NCI-H187 treated with DMSO at 0.1 percent for 48 hours (cell line): ENCODE measurements at regions not wholly inside any gene's neighbourhood (a gene's known extent, or its start where the extent isn't known, plus 50 kb on each side); places are given as distances from the start of the nearest gene placed in this dataset.

ENCODE experiments used
- DNase-seq: peaks from one replicate; lab custom pipeline; 2025; lab: John Stamatoyannopoulos, UW

GRCh38 chr9:16157651-16158050, 604.8 kb downstream of the CCDC171 start:
- no peak for DNase-seq

GRCh38 chr9:16158093-16158492, 605.2 kb downstream of the CCDC171 start:
- DNase-seq, result no peak

DNA sequence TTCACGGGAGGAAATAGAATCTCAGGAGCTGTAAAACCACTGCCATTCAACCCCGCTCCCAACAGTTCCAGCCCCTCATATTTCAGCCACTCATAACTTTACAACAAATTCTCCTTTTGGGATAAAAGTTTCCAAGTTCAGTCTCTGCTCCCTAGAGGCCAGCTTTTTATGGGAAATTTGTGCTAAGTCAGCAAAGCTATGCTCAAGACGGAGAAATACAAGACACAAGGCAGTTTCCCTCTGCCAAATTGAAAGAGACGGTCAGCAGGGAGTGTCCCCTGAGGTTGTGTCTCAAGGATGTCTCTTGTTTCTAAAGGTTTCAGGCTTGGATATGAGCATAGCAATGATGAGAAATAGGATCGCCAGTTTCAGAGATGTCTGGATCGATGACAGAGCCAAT, 608.6 kb downstream of the CCDC171 start:
- no peak for DNase-seq

- no peak for DNase-seq
Measured at GRCh38 chr9:16170119-16170518, 617.3 kb downstream of the CCDC171 start.

GRCh38 chr9:16171911-16172310, 619.1 kb downstream of the CCDC171 start:
- DNase-seq, result no peak

DNA sequence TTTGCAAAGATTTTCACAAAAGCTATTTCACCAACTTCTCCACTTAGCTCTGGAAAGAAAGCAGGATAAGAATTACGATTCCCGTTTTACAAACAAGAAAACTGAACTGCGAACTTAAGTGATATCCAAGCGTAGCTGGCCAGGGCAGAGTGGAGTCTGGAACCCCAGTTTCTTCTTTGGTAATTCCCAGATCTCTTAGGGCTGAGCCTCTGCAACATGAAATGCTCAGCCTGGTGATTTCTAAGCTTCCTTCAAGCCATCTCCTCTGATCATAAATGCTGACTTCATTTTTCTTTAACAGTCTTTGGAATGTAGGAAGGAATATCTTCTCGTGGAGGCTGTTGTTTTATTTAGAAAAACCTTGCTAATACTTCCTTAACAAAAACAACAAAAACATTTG, 620.0 kb downstream of the CCDC171 start:
- no peak for DNase-seq

DNA sequence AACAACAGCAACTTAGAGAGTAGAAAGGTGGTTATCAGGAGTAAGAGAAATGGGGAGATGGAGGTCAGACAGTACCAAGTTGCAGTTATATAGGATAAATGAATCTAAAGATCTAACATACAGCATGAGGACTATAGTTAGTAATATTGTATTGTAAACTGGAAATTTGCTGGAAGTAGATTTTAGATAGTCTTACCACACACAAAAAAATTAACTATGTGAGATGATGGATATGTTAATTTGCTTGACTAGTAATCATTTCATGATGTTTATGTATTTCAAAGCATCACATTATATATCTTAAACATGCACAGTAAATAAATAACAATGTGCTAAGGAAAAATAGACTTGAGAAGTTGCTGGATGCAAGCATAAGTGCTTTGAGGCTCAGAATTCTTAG, 622.1 kb downstream of the CCDC171 start:
- DNase-seq, result no peak

DNA sequence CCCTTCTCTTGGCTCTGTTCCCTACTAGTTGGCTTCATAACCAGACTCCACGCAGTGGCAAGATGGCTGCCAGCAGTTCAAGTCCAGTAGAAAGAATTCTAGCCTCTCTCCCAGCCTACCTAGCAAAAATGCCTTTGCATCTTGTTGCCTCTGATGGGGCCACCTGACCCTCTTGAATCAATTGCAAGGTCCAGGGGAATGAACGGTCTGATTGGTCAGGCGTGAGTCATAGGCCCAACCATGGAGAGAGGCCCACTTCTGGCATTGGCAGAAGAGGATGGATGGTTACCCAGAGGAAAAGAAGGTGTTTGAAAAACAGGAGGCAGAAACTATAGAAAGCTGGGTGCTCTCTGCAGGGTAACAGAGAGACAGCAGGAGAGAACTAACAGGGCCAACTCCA, 622.6 kb downstream of the CCDC171 start:
- no peak for DNase-seq

DNA sequence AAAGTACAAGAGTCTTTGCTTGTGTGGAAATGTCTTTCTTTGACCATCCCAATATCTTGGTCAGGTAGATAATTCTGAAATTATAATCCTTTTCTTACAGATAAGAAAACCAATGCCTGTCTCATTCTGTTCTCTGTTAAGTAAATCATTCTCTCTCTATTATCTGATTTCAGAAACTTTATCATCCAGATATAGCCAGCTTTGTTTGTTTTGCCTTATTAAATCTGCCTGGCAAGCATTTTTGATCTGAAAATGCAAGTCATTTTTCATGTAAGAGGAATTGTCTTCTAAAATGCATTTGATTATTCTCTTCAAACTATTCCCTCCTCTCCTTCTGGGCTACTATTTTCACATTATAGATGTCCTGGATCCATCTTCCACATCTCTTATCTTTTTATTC, 625.5 kb downstream of the CCDC171 start:
- no peak for DNase-seq

DNA sequence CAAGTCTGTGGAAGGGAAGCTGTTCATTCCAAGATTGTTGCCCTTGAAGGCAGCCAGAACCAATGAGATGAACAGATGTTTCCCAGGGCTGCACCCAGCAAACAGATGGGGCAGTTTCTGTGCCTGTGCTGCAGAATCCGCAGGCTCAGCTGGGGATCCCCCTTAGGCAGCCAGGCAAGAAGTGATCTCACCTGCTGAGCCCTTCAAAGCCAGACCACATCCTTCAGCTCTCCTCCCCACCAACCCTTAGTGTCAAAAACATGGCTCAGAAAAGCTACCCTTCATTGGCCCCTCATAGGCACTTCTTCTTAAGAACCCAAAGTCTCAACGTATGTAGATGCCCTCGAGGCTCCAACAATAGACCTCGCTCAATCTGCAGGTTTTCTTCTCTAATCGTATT, 626.7 kb downstream of the CCDC171 start:
- no peak for DNase-seq

DNA sequence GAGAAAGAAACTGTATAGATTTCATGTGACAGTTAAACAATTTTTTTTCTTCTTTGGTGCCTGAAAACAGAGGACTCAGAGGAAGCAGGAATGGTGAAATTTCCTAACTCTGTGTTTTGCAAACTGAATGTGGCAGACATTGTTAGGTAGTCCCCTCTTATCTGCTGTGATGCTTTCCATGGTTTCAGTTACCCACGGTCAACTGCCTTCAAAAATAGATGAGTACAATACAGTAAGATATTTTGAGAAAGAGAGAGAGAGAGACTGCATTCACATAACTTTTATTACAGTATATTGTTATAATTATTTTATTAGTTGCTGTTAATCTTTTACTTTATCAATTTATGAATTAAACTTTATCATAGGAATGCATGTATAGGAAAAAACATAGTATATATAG, 627.2 kb downstream of the CCDC171 start:
- DNase-seq, result no peak

GRCh38 chr9:16180546-16180945, 627.7 kb downstream of the CCDC171 start:
- DNase-seq, result no peak

DNA sequence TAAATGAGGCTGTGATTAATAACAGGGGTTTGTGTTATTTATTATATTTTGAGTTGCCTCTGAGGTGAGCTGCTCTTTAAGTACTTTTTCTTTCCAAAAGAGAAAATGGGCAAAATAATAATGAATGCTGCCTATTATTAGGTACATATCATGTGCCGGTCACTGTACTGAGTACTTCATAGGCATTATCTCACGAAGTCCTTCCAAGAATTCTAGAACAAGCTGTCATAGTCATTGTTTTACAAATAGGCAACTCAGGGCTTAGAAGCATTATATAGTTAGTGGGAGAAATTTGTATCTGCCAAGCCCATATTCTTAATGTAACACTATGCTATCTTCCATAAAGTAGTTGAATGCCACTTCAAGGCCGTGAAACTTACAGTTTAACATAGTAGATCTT, 628.7 kb downstream of the CCDC171 start:
- DNase-seq, result no peak

GRCh38 chr9:16182784-16183183, 629.9 kb downstream of the CCDC171 start:
- no peak for DNase-seq

DNA sequence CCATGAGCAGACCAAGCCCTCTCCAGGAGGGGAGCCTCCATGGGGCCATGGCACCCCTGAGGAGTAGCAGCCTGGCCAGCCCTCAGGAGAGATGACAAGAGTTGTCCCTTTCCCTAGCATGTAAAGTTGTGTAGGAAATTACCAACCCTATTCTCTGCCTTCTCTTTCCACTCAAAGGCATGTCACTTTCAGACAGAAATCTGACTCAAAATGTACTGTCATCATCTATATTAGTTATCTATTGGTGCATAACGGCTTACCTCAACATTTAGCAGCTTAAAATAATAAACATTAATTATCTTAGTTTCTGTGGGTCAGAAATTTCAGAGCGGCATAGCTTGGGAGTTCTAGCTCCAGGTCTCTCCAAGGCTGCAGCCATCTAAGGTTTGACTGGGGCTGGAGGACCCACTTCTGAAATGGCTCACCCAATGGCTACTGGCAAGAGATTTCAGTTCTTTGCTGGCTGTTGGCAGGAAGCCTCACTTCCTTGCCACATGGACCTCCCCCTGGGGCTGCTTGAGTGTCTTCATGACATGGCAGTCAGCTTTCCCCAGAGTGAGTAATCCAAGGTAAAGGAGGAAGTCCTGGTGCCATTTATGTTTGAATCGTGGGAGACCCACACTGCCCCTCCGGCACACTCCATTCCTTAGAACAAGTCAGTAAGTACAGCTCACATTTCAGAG, 632.3 kb downstream of the CCDC171 start:
- DNase-seq, result no peak

GRCh38 chr9:16191191-16191590, 638.3 kb downstream of the CCDC171 start:
- no peak for DNase-seq

DNA sequence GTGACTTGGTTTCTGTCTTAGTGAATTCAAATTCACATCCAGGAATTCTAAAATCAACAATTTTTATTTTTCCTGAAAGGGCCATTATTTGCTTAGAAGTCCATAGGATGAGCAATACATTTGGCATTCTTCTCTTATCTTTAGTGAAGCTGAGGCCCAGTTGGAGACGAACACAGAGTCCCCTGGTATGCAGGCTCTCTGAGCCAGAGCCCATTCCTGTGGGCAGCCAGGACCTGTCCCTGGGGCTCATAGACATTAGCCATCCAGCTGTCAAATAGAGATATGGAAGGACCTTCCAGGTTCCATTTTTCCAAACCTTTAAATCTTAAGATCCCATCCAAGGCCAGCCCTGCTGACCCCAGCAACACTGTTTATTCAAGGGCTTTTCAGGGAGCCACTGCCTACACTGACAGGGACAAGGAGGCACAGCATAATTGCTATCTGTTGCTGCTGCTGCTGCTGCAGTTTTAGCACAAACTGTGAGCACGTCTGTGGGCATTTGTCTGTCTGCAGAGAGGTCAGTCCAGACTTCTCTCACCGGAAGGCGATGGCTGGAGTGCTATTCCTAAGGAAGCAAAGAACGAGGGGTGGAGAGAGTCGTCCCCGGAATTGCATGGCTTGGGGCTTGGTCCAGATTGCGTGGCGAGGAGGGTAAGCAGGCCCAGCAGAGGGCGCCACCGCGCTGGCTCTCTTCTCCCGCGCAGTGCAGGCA, 639.0 kb downstream of the CCDC171 start:
- DNase-seq, result no peak

DNA sequence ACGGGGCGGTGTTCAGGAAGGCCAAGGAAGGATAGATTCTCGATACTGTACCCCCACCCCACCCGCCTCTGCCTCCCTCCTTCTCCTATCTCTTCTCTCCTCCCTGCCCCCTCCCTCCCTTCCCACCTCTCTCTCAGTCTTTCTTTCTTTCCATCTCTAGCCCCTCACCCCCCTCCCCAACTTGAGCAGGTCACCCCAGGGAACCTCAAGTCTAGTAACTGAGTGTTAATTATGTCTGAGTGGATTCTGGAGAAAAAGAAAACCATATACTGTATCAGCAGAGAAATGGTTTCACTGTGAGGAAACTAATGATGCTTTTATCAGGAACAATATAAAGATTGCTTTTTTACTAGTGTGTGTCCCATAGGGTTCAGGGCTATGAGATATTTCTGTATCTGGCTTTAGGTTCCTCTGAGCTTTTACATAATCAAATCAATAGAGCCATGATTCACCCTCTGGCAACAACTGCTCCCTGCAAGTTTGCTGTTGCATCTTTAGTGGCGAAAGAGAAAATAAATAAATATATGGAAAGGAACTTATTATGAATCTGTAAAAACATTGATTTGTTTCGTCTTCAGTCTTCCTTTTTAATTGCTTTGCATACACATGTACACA, 639.7 kb downstream of the CCDC171 start:
- DNase-seq, result no peak

DNA sequence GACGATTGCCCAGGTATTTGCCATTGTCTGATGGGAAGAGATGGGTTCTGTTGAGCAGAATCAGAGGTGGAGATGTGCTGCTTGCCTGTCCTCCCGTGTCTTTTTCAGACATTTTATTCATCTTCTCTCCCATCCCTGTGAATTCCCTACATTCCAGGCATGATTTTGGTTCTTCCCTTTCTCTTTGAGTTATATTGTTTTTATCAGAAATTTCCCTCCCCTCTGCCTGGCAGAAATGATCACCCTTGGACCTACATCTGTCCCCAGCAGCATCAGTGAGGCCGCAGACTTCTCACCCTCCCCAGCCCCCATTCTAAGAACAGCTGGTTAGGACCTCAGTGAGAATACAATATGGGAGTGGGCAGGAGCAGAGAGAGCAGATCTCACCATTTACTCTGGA, 640.2 kb downstream of the CCDC171 start:
- no peak for DNase-seq

GRCh38 chr9:16196206-16196605, 643.4 kb downstream of the CCDC171 start:
- no peak for DNase-seq

GRCh38 chr9:16197578-16198370, 644.9 kb downstream of the CCDC171 start:
- no peak for DNase-seq

GRCh38 chr9:16198996-16199395, 646.2 kb downstream of the CCDC171 start:
- DNase-seq, result no peak

GRCh38 chr9:16202221-16202620, 649.4 kb downstream of the CCDC171 start:
- no peak for DNase-seq
